GM23248 (cell line): ENCODE measurements at regions not wholly inside any gene's neighbourhood (a gene's known extent, or its start where the extent isn't known, plus 50 kb on each side); places are given as distances from the start of the nearest gene placed in this dataset. TPM values are rescaled to one million over a fixed set of nuclear protein-coding genes. Genes with fewer than 3 reads are reported as not detected.

Experiments used
- DNase-seq: peaks from one replicate; pipeline ENCODE4 v3.0.0-alpha.2; 2015
- H2AFZ ChIP-seq: fragments of 200-600 bp; sonication (generic); 2 replicates; pipeline ENCODE4 v1.6.1; 2016; ENCODE audit warnings: antibody characterized with exemption
- H3F3A ChIP-seq: fragments of 200-600 bp; sonication (generic); 2 replicates; pipeline ENCODE4 v1.6.1; 2016; ENCODE audit warnings: mild to moderate bottlenecking, antibody characterized with exemption, mixed run types; ENCODE audit not compliant: insufficient read depth
- H3K27ac ChIP-seq: fragments of 200-600 bp; sonication (generic); 2 replicates; pipeline ENCODE4 v1.5.1; 2016; ENCODE audit warnings: mild to moderate bottlenecking
- H3K27me3 ChIP-seq: fragments of 200-600 bp; sonication (generic); replicated peaks from 2 replicates; pipeline ENCODE4 v1.6.1; 2016; ENCODE audit warnings: mild to moderate bottlenecking; ENCODE audit not compliant: insufficient read depth
- H3K36me3 ChIP-seq: fragments of 200-600 bp; sonication (generic); 2 replicates; pipeline ENCODE4 v1.6.1; 2016; ENCODE audit warnings: low read depth, mild to moderate bottlenecking
- H3K4me1 ChIP-seq: fragments of 200-600 bp; sonication (generic); 2 replicates; pipeline ENCODE4 v1.6.1; 2016; ENCODE audit warnings: mild to moderate bottlenecking; ENCODE audit not compliant: insufficient read depth
- H3K4me2 ChIP-seq: fragments of 200-600 bp; sonication (generic); one replicate; pipeline ENCODE4 v1.6.1; 2016; ENCODE audit warnings: mild to moderate bottlenecking; ENCODE audit not compliant: unreplicated experiment
- H3K4me3 ChIP-seq: fragments of 200-600 bp; sonication (generic); 2 replicates; pipeline ENCODE4 v1.5.1; 2016; ENCODE audit warnings: mild to moderate bottlenecking
- H3K79me2 ChIP-seq: fragments of 200-600 bp; sonication (generic); 2 replicates; pipeline ENCODE4 v1.6.1; 2016; ENCODE audit warnings: mild to moderate bottlenecking; ENCODE audit not compliant: insufficient read depth
- H3K9ac ChIP-seq: fragments of 200-600 bp; sonication (generic); 2 replicates; pipeline ENCODE4 v1.6.1; 2016; ENCODE audit warnings: mild to moderate bottlenecking
- H3K9me2 ChIP-seq: fragments of 200-600 bp; sonication (generic); 2 replicates; pipeline ENCODE4 v1.6.1; 2016; ENCODE audit warnings: mixed run types, mild to moderate bottlenecking, moderate library complexity; ENCODE audit not compliant: insufficient read depth
- H3K9me3 ChIP-seq: fragments of 200-600 bp; sonication (generic); one replicate; pipeline ENCODE4 v1.6.1; 2017; ENCODE audit warnings: low read depth
- H4K20me1 ChIP-seq: fragments of 200-600 bp; sonication (generic); 2 replicates; pipeline ENCODE4 v1.6.0; 2016; ENCODE audit not compliant: insufficient read depth
- EZH2 ChIP-seq: fragments of 200-600 bp; sonication (generic); IDR thresholded peaks from 2 replicates; pipeline ENCODE4 v1.6.1; 2018; ENCODE audit warnings: antibody characterized with exemption, mild to moderate bottlenecking; ENCODE audit not compliant: insufficient read depth, poor library complexity, severe bottlenecking
- EZH2phosphoT487 ChIP-seq: fragments of 200-600 bp; sonication (generic); IDR thresholded peaks from 2 replicates; pipeline ENCODE4 v1.6.1; 2018; ENCODE audit warnings: antibody characterized with exemption, moderate library complexity, mild to moderate bottlenecking, low read depth; ENCODE audit not compliant: insufficient read depth
- WGBS, 2 experiments: methylation state at CpG; one replicate each; pipeline ENCODE4 v1.1.6; 2015 to 2017; ENCODE audit warnings: low lambda C conversion rate in 2 of 2, low coverage in 1 of 2; ENCODE audit errors: missing lambda C conversion rate in 2 of 2; 5-methylcytosine and 5-hydroxymethylcytosine counted together
- in situ Hi-C: fragments of 300-500 bp; cut with MboI; formaldehyde crosslinking; loops from 2 replicates; pipeline ENCODE4 v1.15.0; 2020
- small RNA-seq: library from RNA; depleted of rRNA; stranded (forward); fragments of <200 nt; gene quantifications from one replicate; pipeline ENCODE3, GENCODE V24; 2014; ENCODE audit warnings: low read depth, low replicate concordance

GRCh38 chr15:87083201-87083600, 1003.5 kb downstream of the AGBL1 start:
- Histone ChIP-seq H3K9ac (no peak overlapping the region), H2AFZ (no peak overlapping the region), H3K27me3 (no peaks in the 10 kb centered on the region), H3K9me2 (no peaks in the 10 kb centered on the region), H3K79me2 (no peaks in the 10 kb centered on the region), H3K9me3 (no peaks in the 10 kb centered on the region), H3F3A (no peaks in the 10 kb centered on the region), H3K4me1 (no peaks in the 10 kb centered on the region), H3K4me3 (no peak overlapping the region), H3K4me2 (no peak overlapping the region), H4K20me1 (no peaks in the 10 kb centered on the region), H3K36me3 (no peaks in the 10 kb centered on the region), H3K27ac (no peak overlapping the region)
- TF ChIP-seq EZH2 (no peak), EZH2phosphoT487 (no peak)
- in situ Hi-C loops: no loop called here
- 9 to 16% methylated on average over 5 of the region's 5 CpGs for WGBS, 2 experiments
- DNase-seq: no peak

GRCh38 chr15:87082581-87082980, 1002.9 kb downstream of the AGBL1 start:
- Histone ChIP-seq H3K79me2 (no peaks in the 10 kb centered on the region), H3K27me3 (no peaks in the 10 kb centered on the region), H3K4me2 (no peak overlapping the region), H3K36me3 (no peaks in the 10 kb centered on the region), H4K20me1 (no peaks in the 10 kb centered on the region), H3K27ac (no peak overlapping the region), H3K9ac (no peak overlapping the region), H3K9me3 (no peaks in the 10 kb centered on the region), H3K9me2 (no peaks in the 10 kb centered on the region), H3K4me3 (no peak overlapping the region), H3F3A (no peaks in the 10 kb centered on the region), H3K4me1 (no peaks in the 10 kb centered on the region), H2AFZ (no peak overlapping the region)
- no peak for DNase-seq
- WGBS, 2 experiments: 0 to 3% methylated on average over 2 of the region's 2 CpGs
- in situ Hi-C loops: no loop called here
- TF ChIP-seq EZH2 (no peak), EZH2phosphoT487 (no peak)

- in situ Hi-C loops: no loop called here
- Histone ChIP-seq H3K4me2 (no peak overlapping the region), H3K79me2 (no peaks in the 10 kb centered on the region)
These were observed 1000.9 kb downstream of the AGBL1 start for GRCh38 chr15:87080547-87080946.

More at GRCh38 chr15:87080547-87080946, 1000.9 kb downstream of the AGBL1 start:
- Histone ChIP-seq H3K9me3 (no peaks in the 10 kb centered on the region), H4K20me1 (no peaks in the 10 kb centered on the region), H3K4me3 (no peak overlapping the region), H3K36me3 (no peaks in the 10 kb centered on the region), H2AFZ (no peak overlapping the region), H3F3A (no peaks in the 10 kb centered on the region), H3K27ac (no peak overlapping the region), H3K4me1 (no peaks in the 10 kb centered on the region), H3K27me3 (no peaks in the 10 kb centered on the region), H3K9ac (no peak overlapping the region), H3K9me2 (no peaks in the 10 kb centered on the region)
- no peak for TF ChIP-seq EZH2
- no peak for TF ChIP-seq EZH2phosphoT487
- DNase-seq: no peak
- WGBS, 2 experiments: 30 to 40% methylated on average over 5 of the region's 5 CpGs

Small RNA genes lying in the stretch of these regions (small RNA-seq; reads per million reads assigned to genes)
- gene RNU6-185P: not detected
